ENCODE measurements at regions not wholly inside any gene's neighbourhood (a gene's known extent, or its start where the extent isn't known, plus 50 kb on each side); places are given as distances from the start of the nearest gene placed in this dataset.

DNA sequence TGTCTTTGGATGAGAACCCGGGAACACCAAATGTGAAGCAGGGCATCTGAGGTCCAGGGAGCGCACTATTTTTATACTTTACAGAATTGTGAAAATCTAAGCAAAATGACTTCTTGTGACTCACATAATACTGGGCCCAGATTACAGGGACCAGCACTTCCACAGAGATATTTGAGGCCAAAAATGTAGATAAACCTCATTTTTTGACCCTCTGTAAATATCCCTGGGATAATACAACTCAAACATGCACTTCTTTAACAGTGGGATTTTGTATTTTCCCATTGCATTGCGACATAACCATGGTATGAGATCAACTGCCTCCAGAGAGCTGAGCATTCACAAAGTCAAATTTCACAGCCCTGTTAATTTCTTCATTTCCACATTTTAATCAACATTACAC, 289.4 kb upstream of the ADGRL4 start:
- Mint-ChIP-seq H3K4me3 (ENCODE audit: low read depth) (no peak overlapping the region), H3K4me1 (ENCODE audit: low read depth) (no peaks in the 10 kb centered on the region), H3K36me3 (ENCODE audit: insufficient read depth) (no peaks in the 10 kb centered on the region), H3K9me3 (ENCODE audit: low read depth) (no peaks in the 10 kb centered on the region), H3K27me3 (no peaks in the 10 kb centered on the region), H3K27ac (no peak overlapping the region)
- TF ChIP-seq, protein P1, sequence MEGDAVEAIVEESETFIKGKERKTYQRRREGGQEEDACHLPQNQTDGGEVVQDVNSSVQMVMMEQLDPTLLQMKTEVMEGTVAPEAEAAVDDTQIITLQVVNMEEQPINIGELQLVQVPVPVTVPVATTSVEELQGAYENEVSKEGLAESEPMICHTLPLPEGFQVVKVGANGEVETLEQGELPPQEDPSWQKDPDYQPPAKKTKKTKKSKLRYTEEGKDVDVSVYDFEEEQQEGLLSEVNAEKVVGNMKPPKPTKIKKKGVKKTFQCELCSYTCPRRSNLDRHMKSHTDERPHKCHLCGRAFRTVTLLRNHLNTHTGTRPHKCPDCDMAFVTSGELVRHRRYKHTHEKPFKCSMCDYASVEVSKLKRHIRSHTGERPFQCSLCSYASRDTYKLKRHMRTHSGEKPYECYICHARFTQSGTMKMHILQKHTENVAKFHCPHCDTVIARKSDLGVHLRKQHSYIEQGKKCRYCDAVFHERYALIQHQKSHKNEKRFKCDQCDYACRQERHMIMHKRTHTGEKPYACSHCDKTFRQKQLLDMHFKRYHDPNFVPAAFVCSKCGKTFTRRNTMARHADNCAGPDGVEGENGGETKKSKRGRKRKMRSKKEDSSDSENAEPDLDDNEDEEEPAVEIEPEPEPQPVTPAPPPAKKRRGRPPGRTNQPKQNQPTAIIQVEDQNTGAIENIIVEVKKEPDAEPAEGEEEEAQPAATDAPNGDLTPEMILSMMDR (IDR thresholded peaks at IDR 0.05; ENCODE audit: unreplicated experiment) = no peak
- no peak for DNase-seq (ENCODE audit: low spot score, unreplicated experiment)

DNA sequence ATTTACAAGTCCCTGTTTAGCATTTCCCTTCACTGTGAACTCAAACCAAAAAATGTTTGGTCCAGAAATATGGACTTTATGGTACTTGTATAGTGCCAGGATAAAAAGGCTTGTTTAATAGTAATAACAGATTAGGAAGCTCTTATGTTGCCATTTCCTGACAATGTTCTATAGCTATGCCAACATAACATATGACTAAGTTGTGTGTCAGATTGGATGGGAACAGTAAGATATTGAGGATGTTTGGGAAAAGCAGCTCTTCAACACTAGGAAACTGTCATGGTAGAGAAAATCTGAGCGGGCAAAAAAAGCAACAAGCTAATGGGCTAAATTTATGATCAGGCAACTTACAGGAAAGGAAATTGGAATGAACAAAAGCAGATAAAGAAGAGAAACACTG, 287.1 kb upstream of the ADGRL4 start:
- no peaks in the 10 kb centered on the region for H3K36me3 Mint-ChIP-seq (ENCODE audit: insufficient read depth)

DNA sequence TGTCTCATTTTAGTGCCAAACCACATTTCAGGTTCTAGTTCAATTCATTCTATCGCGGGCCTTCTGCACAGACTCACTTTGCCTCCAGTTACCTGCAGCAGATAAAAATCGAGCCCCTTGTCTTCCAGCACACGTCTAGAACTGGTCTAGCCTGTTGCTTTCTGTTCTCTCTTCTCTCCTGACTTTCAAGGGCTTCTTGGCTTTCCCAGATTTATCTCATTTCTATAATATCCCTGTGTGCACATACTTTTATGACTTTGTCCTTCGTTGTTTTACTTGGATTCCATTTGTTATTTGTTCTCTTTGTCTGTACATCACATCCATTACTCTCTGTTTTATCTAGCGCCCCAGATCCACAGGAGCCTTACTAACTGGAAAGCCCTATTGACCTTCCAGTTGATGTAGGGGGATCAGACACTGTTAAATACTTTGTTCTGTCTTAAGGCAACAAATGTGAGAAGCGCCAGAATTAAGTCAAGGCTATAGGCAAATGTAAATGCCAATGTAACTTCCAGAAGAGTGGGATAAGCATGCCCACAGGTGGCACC, 284.5 kb upstream of the ADGRL4 start:
- TF ChIP-seq, protein P1 (IDR thresholded peaks at IDR 0.05; ENCODE audit: unreplicated experiment) = no peak
- Mint-ChIP-seq H3K36me3 (ENCODE audit: insufficient read depth) (no peaks in the 10 kb centered on the region), H3K4me3 (ENCODE audit: low read depth) (no peak overlapping the region), H3K27me3 (no peaks in the 10 kb centered on the region), H3K4me1 (ENCODE audit: low read depth) (no peaks in the 10 kb centered on the region), H3K9me3 (ENCODE audit: low read depth) (no peaks in the 10 kb centered on the region), H3K27ac (no peak overlapping the region)
- no peak for DNase-seq (ENCODE audit: low spot score, unreplicated experiment)

More for the DNA sequence above, 287.1 kb upstream of the ADGRL4 start:
- Mint-ChIP-seq H3K27ac (no peak overlapping the region), H3K4me1 (ENCODE audit: low read depth) (no peaks in the 10 kb centered on the region), H3K9me3 (ENCODE audit: low read depth) (no peaks in the 10 kb centered on the region), H3K4me3 (ENCODE audit: low read depth) (no peak overlapping the region), H3K27me3 (no peaks in the 10 kb centered on the region)
- DNase-seq (ENCODE audit: low spot score, unreplicated experiment) = no peak
- TF ChIP-seq, protein P1 (IDR thresholded peaks at IDR 0.05; ENCODE audit: unreplicated experiment) = no peak

DNA sequence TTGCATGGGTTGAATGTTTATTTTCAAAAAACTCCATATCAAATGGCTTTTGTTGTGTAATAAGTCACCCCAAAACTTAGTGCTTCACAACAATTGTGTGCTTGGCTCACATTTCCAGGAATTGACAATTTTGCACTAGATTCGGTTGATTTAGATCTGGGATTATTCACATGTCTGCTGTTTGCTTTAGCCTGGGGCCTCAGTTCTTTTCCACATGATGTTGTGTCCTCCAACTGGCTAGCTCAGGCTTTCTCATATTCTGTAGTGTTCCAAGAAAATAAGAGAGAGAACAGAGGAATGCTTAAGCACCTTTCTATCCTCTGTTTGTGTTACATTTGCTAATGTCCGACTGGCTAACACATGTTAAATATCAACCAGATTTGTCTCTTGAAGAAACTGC, 281.5 kb upstream of the ADGRL4 start:
- Mint-ChIP-seq H3K27me3 (no peaks in the 10 kb centered on the region), H3K27ac (no peak overlapping the region), H3K36me3 (ENCODE audit: insufficient read depth) (no peaks in the 10 kb centered on the region), H3K9me3 (ENCODE audit: low read depth) (no peaks in the 10 kb centered on the region), H3K4me3 (ENCODE audit: low read depth) (no peak overlapping the region), H3K4me1 (ENCODE audit: low read depth) (no peaks in the 10 kb centered on the region)
- no peak for DNase-seq (ENCODE audit: low spot score, unreplicated experiment)
- TF ChIP-seq, protein P1 (IDR thresholded peaks at IDR 0.05; ENCODE audit: unreplicated experiment) = no peak

DNA sequence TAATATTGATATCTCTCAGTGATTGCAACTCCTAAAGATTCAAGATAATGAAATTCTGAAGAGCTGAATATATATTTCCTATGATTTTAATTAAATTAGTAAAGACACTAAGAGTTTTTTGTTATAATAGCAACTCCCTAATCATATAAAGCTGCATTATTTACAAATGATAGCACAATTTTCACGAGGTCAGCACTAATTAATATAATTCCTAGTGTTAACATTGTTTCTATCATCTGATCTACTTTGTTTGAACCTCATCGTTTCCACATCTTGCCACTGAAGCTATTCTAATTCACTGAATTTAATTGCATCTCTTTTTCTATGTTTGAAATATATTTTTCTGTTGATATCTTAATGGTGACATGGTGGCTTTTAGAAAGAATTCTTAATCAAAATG, 279.1 kb upstream of the ADGRL4 start:
- no peak for DNase-seq (ENCODE audit: low spot score, unreplicated experiment)
- Mint-ChIP-seq H3K4me3 (ENCODE audit: low read depth) (no peak overlapping the region), H3K4me1 (ENCODE audit: low read depth) (no peaks in the 10 kb centered on the region), H3K27ac (no peak overlapping the region), H3K27me3 (no peaks in the 10 kb centered on the region), H3K36me3 (ENCODE audit: insufficient read depth) (no peaks in the 10 kb centered on the region), H3K9me3 (ENCODE audit: low read depth) (no peaks in the 10 kb centered on the region)
- TF ChIP-seq, protein P1 (IDR thresholded peaks at IDR 0.05; ENCODE audit: unreplicated experiment) = no peak
